Loucy (cell line): ENCODE measurements at regions not wholly inside any gene's neighbourhood (a gene's known extent, or its start where the extent isn't known, plus 50 kb on each side); places are given as distances from the start of the nearest gene placed in this dataset.

Source experiments
- CTCF ChIP-seq: fragments of 200-600 bp; sonication (generic); conservative IDR thresholded peaks from 2 replicates; pipeline ENCODE4 v1.5.1; 2014; ENCODE audit warnings: mild to moderate bottlenecking, antibody characterized with exemption, low read length
- EZH2phosphoT487 ChIP-seq: fragments of 200-600 bp; IDR thresholded peaks from 2 replicates; pipeline ENCODE4 v1.6.1; 2018; ENCODE audit warnings: antibody characterized with exemption, mild to moderate bottlenecking, moderate library complexity, borderline replicate concordance

- TF ChIP-seq CTCF: no peak
- no peak for TF ChIP-seq EZH2phosphoT487
These were observed 176.4 kb upstream of the PROK2 start for GRCh38 chr3:71961378-71961777.
